NCI-H345 treated with DMSO at 0.1 percent for 48 hours (cell line): ENCODE measurements at regions not wholly inside any gene's neighbourhood (a gene's known extent, or its start where the extent isn't known, plus 50 kb on each side); places are given as distances from the start of the nearest gene placed in this dataset.

Experiments
- DNase-seq: peaks from one replicate; lab custom pipeline; 2025; ENCODE audit not compliant: unreplicated experiment; lab: John Stamatoyannopoulos, UW

- DNase-seq, result no peak
These were observed 102.8 kb upstream of the NMNAT3 start for GRCh38 chr3:139780593-139780992.

DNA sequence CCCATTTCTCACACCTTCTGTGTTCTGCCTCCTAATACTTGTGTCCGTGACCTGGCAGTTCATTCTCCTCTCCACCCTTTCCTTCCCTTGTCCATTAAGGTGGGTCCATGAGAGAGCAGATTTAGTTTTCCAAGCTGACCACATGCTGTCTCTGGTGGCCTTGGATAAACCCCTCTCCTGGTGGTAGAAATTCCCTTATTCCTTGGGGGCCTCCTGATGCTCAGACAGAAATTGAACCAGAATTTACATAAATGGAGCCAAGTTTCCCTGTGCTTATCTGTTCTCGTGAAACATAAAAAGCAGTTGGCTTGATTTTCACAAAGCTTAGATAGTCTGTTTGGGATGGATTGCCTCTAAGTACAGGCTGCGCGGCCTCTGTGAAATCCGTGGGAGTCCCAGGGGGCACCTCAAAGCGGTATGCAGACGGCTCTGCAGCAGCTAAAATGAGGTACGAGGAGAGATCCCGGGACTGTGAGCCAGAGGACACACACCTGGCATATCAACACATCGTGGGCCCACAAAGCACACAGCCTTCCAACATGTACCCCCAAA, 101.0 kb upstream of the NMNAT3 start:
- no peak for DNase-seq

DNA sequence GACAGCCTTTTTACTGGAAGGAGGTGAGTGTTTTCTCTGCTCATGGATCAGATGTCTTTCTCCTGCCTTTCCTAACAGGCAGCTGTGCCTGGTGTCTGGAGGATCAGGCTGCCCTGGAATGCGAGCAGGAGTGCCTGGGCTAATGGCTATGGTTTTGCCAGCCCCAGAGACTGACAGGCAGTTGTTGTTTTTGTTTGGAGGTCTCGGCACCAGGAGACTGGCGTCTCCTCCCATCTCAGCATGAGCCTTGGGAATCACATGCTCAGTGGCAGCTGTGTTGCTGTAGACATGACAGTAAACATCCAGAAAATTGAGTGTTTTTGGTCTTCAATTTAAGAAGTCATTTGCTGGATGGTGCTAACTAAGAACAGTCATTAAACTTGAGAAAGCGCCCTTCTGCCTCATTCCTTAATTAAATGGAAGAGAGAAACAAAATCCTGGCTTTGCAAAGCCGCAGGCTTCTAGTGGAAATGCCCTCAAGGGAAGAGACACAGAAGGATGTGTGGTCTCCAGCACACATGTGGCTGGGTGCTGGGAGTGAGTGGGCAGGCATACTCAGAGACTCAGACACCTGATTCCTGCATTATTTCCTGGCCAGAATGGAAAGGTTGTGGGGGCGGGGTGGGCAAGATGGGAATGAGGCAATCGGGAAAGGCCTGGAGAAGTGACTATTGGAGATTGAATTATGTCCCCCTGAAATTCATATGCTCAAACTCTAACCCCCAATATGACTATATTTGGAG, 97.0 kb upstream of the NMNAT3 start:
- no peak for DNase-seq

DNA sequence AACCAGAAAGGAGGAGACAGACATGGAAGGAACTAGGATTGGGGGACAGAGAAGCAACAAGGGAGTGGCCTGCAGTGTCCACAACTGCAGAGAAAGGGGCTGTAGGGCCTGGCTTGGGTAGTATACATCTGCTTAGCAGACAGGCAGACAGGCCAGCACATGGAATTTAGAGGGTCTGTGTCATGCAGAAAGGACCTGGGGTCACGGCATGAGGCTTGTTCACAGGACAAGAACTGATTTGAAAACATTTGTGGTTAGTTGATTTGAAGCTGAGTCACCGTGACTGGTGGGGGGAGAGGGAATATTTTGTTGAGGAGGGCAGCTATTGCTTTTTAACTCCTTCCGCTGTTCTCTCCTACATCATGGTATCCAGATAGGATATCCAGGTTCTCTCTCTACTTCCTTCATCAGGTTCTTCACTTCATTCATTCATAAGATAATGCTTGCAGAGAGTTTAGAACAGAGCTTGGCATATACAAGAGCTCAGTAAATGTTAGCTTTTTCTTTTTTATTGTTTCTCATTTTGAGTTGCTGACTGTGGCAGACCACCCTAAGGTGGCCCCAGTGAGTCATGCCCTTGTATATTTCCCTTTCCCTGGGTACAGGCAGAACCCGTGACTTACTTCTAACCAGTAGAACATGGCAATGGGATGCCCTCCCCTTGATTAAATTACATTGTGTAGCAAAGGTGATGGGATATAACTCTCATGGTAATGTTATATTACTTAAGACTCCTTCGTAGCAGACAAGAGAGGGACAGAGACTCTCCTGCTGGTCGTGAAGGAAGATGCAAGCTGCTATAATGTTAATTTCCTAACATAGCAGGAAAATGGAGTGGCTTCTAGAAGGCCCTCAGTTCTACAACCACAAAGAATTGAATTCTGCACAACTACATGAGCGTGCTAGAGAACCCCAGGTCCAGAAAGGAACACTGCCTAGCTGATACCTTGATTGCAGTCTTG, 95.0 kb upstream of the NMNAT3 start:
- DNase-seq, result no peak

GRCh38 chr3:139771331-139771730, 93.6 kb upstream of the NMNAT3 start:
- DNase-seq, result no peak

DNA sequence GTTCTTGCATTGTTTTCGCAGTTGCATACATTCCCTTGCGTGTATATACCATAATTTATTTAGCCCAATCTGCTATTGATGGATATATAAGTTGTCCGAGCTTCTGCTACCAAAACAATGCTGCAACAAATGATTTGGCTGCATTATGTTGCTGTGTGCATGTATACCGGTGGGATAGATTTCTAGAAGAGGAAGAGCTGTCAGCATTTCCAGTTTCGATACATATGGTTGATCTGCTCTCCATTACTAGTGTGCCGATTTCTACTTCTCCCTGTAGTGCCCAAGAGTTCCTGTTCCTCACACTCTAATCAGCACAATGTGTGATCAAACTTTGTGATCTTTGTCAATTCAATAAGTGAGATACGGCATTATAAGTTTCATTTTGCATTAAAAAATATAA, 92.8 kb upstream of the NMNAT3 start:
- DNase-seq, result no peak

GRCh38 chr3:139769796-139770195, 92.0 kb upstream of the NMNAT3 start:
- no peak for DNase-seq

- no peak for DNase-seq
These were observed 87.2 kb upstream of the NMNAT3 start for GRCh38 chr3:139764936-139765335.

DNA sequence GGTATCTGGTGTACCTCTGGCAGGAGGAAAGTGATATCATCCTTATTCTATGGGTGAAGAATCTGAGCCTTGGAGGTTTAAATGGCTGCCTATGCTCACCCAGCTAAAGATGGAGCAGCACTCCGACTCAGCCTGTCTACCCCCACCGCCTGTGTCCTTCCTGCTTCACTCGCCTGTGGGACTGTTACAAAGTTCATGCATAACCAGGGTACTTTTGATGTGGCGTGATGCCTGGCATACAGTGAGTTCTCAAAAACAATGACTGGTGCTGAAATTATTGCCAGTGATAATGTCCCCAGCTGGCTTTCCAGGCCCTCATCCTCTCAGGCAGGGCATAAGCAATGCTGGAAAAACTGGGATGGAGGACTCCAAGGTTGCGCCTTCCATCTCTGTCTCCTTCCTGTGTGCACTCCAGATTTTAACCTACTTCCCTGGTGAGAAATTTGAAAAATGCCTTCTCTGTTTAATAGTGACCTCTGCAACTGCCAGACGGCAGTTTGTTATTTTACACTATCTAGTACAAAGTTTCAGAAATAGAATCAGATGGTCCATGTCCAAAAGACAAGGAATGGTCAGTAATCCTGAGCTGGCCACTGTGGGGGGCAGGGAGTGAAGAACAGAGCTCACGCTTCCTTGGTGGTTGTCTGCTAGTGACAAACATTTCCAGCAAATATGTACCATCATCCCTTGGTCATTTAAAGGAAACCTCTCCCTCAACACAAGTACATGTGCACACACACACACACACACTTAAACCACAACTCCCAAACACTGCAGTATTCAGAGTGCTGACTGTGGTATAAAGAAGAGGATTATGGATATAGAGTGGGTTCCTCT, 86.5 kb upstream of the NMNAT3 start:
- DNase-seq, result no peak

DNA sequence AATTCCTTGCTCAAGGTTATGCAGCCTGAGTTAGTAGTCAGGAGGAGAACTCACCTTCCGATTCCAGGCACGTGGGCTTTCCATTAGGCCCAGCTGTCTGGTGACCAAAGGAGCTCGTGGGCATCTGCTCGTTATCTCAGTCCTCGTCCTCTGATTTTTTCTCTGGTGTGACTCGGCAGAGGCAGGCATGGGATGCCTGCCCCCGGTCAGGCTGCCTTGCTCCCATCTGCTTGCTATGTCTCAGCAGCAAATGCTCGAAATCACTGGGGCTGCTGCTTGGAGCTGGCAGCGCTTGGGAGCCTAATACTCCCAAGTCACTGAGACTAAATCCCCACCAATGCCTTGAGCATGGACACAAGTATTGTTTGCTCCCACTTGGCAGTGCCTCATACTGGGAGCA, 84.5 kb upstream of the NMNAT3 start:
- DNase-seq, result no peak

DNA sequence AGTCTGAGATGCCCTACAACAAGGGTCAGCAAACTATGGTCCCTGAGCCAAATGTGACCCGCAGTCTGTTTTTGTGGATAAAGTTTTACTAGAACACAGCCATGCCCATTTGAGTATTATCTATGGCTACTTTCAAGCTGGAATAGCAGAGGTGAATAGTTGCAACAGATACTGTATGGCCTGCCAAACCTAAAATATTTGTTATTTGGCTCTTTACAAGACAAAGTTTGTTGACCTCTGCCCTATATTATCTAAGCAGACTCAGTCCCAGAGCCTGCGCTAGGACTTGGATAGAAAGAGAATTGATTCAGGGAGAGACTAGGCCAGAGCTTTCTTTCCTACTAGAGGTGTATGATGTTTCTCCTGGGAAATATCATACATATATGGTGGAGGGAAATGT, 81.7 kb upstream of the NMNAT3 start:
- no peak for DNase-seq

- no peak for DNase-seq
These were observed 81.0 kb upstream of the NMNAT3 start for GRCh38 chr3:139758654-139759291.

GRCh38 chr3:139757448-139758030, 79.8 kb upstream of the NMNAT3 start:
- no peak for DNase-seq

DNA sequence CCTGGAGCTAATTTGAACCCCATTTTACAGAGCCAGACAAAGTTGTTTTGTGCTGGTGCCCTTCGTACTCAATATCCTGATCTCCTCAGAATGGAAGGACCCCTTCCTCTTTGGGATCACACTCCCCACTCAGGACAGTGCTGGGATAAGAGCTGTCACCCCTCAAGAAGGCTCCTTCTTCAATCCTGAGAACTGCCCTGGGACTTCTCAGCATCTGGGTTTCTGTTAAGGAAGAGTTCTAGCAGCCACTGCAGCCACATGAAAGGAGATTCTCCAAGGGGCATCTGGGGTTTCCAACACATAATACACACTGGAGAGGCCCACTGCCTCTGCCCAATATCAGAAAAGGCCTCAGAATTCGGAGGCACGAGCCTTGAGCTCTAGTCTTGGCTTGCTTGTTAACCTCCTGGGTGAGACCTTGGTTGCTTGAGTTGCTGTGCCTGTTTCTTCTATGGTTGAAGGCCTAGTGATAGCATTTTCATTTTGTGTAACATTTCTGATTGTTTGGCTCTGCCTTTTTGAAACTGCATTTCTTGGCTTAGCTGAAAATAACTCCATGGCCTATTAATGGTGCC, 78.8 kb upstream of the NMNAT3 start:
- no peak for DNase-seq

- no peak for DNase-seq
These were observed 77.8 kb upstream of the NMNAT3 start for GRCh38 chr3:139755551-139755950.

- DNase-seq, result no peak
These were observed 74.0 kb upstream of the NMNAT3 start for GRCh38 chr3:139751789-139752188.

GRCh38 chr3:139746481-139746880, 68.7 kb upstream of the NMNAT3 start:
- DNase-seq, result no peak

GRCh38 chr3:139745831-139746230, 68.1 kb upstream of the NMNAT3 start:
- DNase-seq, result no peak

DNA sequence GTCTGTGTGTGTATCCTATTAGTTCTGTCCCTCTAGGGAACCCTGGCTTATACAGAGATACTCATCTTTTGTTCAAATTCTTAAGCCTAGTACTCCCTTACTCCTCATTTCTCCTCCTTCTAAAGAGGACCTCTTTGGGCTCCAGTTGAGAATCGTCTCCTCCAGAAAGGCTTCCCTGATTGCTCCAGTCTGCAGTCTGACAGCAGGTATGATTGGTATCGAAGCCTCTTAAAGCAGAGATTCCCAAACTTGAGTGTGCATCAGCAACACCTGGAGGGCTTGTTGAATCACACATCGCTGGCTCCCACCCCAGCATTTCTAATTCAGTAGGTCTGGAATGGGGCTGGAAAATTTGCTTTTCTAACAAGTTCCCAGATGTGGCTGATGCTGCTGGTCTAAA, 60.9 kb upstream of the NMNAT3 start:
- no peak for DNase-seq
